Embryonic facial prominence (tissue), 1 donor: ENCODE measurements at regions not wholly inside any gene's neighbourhood (a gene's known extent, or its start where the extent isn't known, plus 50 kb on each side); places are given as distances from the start of the nearest gene placed in this dataset.

Source experiments
- DNase-seq: peaks from one replicate; pipeline ENCODE4 v3.0.0-alpha.2; 2016; ENCODE audit errors: extremely low spot score

GRCh38 chr3:178244733-178245709 is 291.2 kb upstream of the KCNMB2 start:
- no peak for DNase-seq

- no peak for DNase-seq
Measured at GRCh38 chr3:178246004-178246403, 290.2 kb upstream of the KCNMB2 start.

- DNase-seq = no peak
Measured at GRCh38 chr3:178255315-178255714, 280.9 kb upstream of the KCNMB2 start.

- DNase-seq = no peak
Measured at GRCh38 chr3:178257491-178257890, 278.7 kb upstream of the KCNMB2 start.

- DNase-seq = no peak
Measured at GRCh38 chr3:178258121-178258520, 278.1 kb upstream of the KCNMB2 start.

GRCh38 chr3:178259703-178260102 is 276.5 kb upstream of the KCNMB2 start:
- no peak for DNase-seq

GRCh38 chr3:178260887-178261565 is 275.2 kb upstream of the KCNMB2 start:
- peak; percentile 48 for DNase-seq

- DNase-seq = no peak
Measured at GRCh38 chr3:178263236-178263916, 272.9 kb upstream of the KCNMB2 start.

- no peak for DNase-seq
Measured at GRCh38 chr3:178267158-178267844, 268.9 kb upstream of the KCNMB2 start.

GRCh38 chr3:178270838-178271237 is 265.4 kb upstream of the KCNMB2 start:
- DNase-seq = no peak

- DNase-seq = no peak
Measured at GRCh38 chr3:178271740-178272387, 264.4 kb upstream of the KCNMB2 start.

- no peak for DNase-seq
Measured at GRCh38 chr3:178272841-178273240, 263.4 kb upstream of the KCNMB2 start.

GRCh38 chr3:178274711-178275110 is 261.5 kb upstream of the KCNMB2 start:
- no peak for DNase-seq

- DNase-seq = no peak
Measured at GRCh38 chr3:178275311-178275710, 260.9 kb upstream of the KCNMB2 start.

- DNase-seq = no peak
Measured at GRCh38 chr3:178275793-178276192, 260.4 kb upstream of the KCNMB2 start.

- no peak for DNase-seq
Measured at GRCh38 chr3:178277605-178278004, 258.6 kb upstream of the KCNMB2 start.

GRCh38 chr3:178283561-178283960 is 252.7 kb upstream of the KCNMB2 start:
- no peak for DNase-seq

- DNase-seq = no peak
Measured at GRCh38 chr3:178284181-178284580, 252.1 kb upstream of the KCNMB2 start.

- DNase-seq = no peak
Measured at GRCh38 chr3:178288074-178288473, 248.2 kb upstream of the KCNMB2 start.

- no peak for DNase-seq
Measured at GRCh38 chr3:178289544-178290160, 246.6 kb upstream of the KCNMB2 start.
